BE2C (cell line): ENCODE measurements at regions not wholly inside any gene's neighbourhood (a gene's known extent, or its start where the extent isn't known, plus 50 kb on each side); places are given as distances from the start of the nearest gene placed in this dataset.
A peak's percentile ranks its signal among the peaks of the same experiment; 100 is the strongest.

Source experiments
- DNase-seq: peaks from one replicate; pipeline ENCODE4 v3.0.0-alpha.2; 2020
- H3K27me3 ChIP-seq: fragments of 250-450 bp; sonication (Bioruptor Pico); 2 replicates; pipeline ENCODE4 v1.5.1; 2020; ENCODE audit warnings: mild to moderate bottlenecking
- H3K36me3 ChIP-seq: fragments of 250-450 bp; sonication (Bioruptor Pico); 2 replicates; pipeline ENCODE4 v1.5.1; 2020; ENCODE audit warnings: mild to moderate bottlenecking
- H3K4me1 ChIP-seq: fragments of 250-450 bp; sonication (Bioruptor Pico); 2 replicates; pipeline ENCODE4 v1.5.1; 2020
- H3K4me3 ChIP-seq: 2 replicates; pipeline ENCODE4 v1.5.1; 2011; ENCODE audit warnings: low read depth, low read length
- H3K9me3 ChIP-seq: fragments of 250-450 bp; sonication (Bioruptor Pico); 2 replicates; pipeline ENCODE4 v1.5.1; 2020
- CTCF ChIP-seq: IDR thresholded peaks from 2 replicates; pipeline ENCODE4 v1.5.1; 2012; ENCODE audit warnings: mild to moderate bottlenecking, low read depth, low read length

- peaks cover 31% of the 10 kb centered on the region for H3K4me1 ChIP-seq
- no peak for TF ChIP-seq CTCF
- no peak overlapping the region for H3K4me3 ChIP-seq
- H3K9me3 ChIP-seq, result no peaks in the 10 kb centered on the region
- H3K36me3 ChIP-seq, result no peaks in the 10 kb centered on the region
- DNase-seq, result no peak
- no peaks in the 10 kb centered on the region for H3K27me3 ChIP-seq
Observed at GRCh38 chr5:30808996-30809395, 384.5 kb upstream of the CDH6 start.

GRCh38 chr5:30804739-30805505, 388.6 kb upstream of the CDH6 start:
- peak; percentile 58 for TF ChIP-seq CTCF

GRCh38 chr5:30802961-30803705, 390.4 kb upstream of the CDH6 start:
- Histone ChIP-seq H3K36me3 (no peaks in the 10 kb centered on the region), H3K4me1 (peaks cover 3% of the 10 kb centered on the region; the same call in 1 of the 2 replicates), H3K27me3 (no peaks in the 10 kb centered on the region), H3K4me3 (no peak overlapping the region), H3K9me3 (no peaks in the 10 kb centered on the region)
- DNase-seq, result no peak
- TF ChIP-seq CTCF, result no peak

More at GRCh38 chr5:30804739-30805505, 388.6 kb upstream of the CDH6 start:
- Histone ChIP-seq H3K36me3 (no peaks in the 10 kb centered on the region), H3K27me3 (no peaks in the 10 kb centered on the region), H3K4me3 (no peak overlapping the region), H3K4me1 (peaks cover 17% of the 10 kb centered on the region), H3K9me3 (no peaks in the 10 kb centered on the region)
- peak; percentile 27 for DNase-seq

GRCh38 chr5:30781643-30782042, 411.8 kb upstream of the CDH6 start:
- Histone ChIP-seq H3K4me3 (no peak overlapping the region), H3K36me3 (no peaks in the 10 kb centered on the region), H3K27me3 (no peaks in the 10 kb centered on the region), H3K4me1 (peaks cover 6% of the 10 kb centered on the region; the same call in 1 of the 2 replicates), H3K9me3 (no peaks in the 10 kb centered on the region)
- no peak for TF ChIP-seq CTCF
- DNase-seq, result no peak

- no peaks in the 10 kb centered on the region for H3K27me3 ChIP-seq
- no peak for DNase-seq
- no peak overlapping the region for H3K4me3 ChIP-seq
- no peak for TF ChIP-seq CTCF
- H3K4me1 ChIP-seq, result no peaks in the 10 kb centered on the region
- no peaks in the 10 kb centered on the region for H3K36me3 ChIP-seq
- H3K9me3 ChIP-seq, result no peaks in the 10 kb centered on the region
Observed at GRCh38 chr5:30768056-30768690, 425.3 kb upstream of the CDH6 start.
